NOMO-1 treated with DMSO at 0.1 percent for 48 hours (cell line): ENCODE measurements at regions not wholly inside any gene's neighbourhood (a gene's known extent, or its start where the extent isn't known, plus 50 kb on each side); places are given as distances from the start of the nearest gene placed in this dataset.
A peak's percentile ranks its signal among the peaks of the same experiment; 100 is the strongest.
"Not testable (repeated sequence)": the region's sequence is repeated elsewhere in the genome, so short reads cannot be mapped to it uniquely, and the experiment has no call there.

ENCODE experiments used
- DNase-seq: peaks from one replicate; lab custom pipeline; 2025; ENCODE audit not compliant: unreplicated experiment; lab: John Stamatoyannopoulos, UW

DNA sequence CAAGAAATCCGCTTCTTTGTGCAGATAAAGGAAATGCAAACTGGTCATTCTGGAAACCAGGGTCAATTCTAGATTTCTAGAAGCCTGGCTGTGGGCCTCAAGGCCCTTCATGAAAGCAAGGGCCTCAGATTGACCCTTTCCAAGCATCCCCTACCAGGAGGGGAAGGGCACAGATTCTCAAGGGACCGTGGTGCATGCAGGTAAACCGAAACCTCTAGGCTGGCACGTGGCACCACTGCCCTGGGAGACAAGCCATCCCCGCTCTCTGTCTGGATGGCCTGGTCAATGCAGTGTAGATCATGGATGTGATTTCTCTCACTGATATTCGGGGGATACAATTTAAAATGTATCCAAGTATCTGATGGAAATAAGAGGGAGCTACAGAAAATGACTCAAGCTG is 69.4 kb downstream of the TOMM20 start:
- DNase-seq, result no peak

DNA sequence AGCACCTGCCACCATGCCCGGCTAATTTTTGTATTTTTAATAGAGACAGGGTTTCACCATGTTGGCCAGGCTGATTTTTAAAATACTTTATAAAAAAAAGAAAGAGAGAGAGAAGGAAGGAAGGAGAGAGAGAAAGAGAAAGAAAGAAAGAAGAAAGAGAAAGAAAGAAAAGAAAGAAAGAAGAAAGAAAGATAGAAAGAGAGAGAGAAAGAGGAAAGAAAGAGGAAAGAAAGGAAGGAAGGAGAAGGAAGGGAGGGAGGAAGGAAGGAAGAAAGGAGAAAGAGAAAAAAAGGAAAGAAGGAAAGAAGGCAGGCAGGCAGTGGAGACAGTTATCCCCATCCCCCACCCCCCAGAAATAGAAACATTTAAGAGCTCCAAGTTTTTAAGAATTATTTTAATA is 69.9 kb downstream of the TOMM20 start:
- no peak for DNase-seq

GRCh38 chr1:235057385-235058306 is 71.0 kb downstream of the TOMM20 start:
- no peak for DNase-seq

GRCh38 chr1:235056937-235057336 is 71.7 kb downstream of the TOMM20 start:
- DNase-seq, result no peak

- no peak for DNase-seq
These were observed 73.7 kb downstream of the TOMM20 start for GRCh38 chr1:235054936-235055335.

DNA sequence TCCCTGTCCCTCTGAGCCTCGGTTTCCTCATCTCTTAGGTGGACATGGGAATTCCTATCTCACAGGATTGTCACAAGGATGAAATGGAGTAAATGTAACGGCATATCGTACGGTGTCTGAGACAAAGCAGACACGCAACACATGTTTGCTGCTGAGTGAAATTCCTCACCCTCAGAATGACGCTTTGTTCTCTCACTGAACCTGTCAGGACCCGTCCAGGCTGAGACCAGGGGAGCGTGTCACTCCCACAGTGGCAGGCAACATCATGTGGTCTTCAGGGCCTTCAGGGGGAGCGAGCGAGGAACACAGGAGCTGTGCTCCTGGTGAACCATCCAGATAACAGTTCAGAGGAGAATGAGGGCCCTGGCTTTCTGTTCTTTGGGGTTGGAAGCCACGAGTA is 74.2 kb downstream of the TOMM20 start:
- DNase-seq, result no peak

DNA sequence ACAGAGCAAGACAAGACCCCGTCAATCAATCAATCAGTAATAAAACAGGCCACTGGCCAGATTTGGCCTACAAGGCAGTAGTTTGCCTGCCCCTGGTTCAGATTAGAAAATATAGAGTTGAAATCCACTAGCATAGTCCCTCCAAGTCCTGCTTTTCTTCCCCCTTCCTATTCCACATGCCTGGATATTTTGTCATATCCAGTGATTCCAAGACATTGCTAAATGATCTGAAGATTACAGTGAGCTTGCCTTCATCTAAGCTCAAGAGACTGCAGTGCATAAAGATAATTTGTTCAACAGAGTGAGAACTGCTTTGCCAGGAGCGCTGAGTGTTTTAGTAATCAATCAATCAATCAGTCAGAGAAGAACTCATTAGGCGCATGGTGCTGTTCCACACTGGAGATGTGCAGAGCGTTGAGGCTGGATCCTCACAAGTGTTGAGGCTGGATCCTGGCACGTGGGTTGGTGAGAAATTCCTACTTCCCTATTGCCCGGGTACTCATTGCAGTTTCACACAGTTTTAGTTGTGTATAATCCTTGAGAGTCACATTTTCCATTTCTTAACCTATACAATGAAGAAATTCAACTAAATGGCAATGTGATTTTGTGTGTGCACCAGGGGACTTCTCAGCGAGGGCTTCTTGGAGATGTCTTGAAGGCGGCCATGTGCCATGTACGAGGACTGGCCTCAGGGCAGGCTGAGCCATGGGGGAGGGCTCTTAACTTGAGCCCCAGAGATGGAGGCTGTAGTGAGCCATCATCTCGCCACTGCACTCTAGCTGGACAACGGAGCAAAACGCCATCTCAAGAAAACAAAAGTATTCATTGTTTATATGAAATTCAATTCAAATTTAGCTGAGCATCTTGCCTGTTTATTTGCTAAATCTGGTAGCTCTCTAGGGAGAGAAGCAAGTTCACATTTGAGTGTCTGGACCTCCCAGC is 76.3 kb downstream of the TOMM20 start:
- peak; percentile 31 for DNase-seq

- no peak for DNase-seq
These were observed 77.1 kb downstream of the TOMM20 start for GRCh38 chr1:235051521-235051920.

- no peak for DNase-seq
These were observed 77.7 kb downstream of the TOMM20 start for GRCh38 chr1:235050911-235051360.

- not testable (repeated sequence) for DNase-seq
These were observed 78.8 kb downstream of the TOMM20 start for GRCh38 chr1:235049716-235050378.

DNA sequence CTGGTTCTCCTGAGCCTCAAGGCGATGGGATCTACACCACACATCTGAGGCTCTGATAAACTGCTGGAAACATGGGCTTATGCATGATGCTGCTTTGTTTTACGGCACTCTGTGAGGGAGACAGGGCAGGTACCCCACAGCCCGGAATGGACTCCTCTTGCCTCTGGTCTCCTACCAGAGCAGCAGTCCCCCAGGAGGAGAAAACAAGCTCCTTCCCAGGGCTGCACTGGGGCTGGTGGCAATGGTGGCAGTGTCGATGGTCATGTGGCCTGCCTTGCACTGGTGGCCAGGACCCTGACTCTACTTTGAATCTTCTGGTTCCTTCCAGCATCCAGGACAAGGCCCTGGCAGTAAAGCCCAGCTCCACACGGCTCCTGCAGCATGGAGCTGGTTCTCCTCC is 79.4 kb downstream of the TOMM20 start:
- no peak for DNase-seq

DNA sequence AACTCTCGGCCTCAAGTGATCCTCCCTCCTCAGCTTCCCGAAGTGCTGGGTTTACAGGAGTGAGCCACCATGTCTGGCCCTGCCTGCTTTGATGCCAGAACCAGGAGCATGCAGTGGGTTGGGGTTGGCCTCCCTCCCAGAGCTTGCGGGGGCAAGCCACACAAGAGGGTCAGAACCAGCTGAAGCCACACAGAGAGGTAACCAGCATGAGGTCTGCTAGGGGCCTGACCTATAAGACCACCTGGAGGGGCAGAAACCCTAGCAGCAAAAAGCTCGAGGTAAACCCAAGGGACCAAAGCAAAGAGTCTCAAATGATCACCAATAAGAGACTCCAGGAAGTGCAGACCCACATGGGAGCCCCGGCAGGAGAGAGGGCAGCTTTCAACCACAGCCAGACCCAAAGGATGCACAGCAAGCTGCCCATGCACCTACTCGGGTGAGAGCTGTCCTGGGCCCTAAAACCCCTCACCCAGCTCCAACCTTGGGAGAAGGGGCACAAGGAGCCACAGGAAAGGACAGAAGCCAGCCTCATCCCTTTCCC is 81.2 kb downstream of the TOMM20 start:
- DNase-seq, result no peak

DNA sequence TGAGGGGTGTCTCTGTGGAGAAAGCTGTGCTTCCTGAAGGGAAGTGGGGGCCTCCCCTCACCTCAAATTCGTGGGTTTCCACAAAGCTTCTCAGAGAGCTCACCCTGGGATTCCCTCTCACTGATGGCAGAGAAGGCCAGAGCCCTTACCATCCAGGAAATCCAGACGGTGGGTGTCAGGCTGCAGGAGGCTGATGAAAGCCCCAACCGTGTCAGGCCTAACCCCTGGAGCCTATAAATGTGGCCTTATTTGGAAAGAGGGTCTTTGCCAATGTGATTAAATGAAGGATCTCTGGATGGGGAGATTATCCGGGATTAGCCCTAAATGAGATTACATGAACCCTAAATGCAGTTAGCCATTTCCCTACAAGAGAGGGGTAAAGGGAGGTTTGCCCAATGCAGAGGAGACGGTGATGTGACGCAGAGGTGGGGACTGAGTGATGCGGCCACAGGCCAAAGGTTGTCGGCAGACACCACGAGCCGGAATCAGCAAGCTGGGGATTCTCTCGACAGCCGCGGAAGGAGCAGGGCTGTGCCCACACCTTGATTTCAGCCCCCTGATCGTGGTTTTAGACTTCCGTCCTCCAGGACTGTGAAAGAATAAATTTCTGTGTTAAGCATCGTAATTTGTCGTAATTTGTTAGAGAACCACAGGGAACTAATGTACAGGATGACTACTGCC is 82.6 kb downstream of the TOMM20 start:
- DNase-seq, result no peak

DNA sequence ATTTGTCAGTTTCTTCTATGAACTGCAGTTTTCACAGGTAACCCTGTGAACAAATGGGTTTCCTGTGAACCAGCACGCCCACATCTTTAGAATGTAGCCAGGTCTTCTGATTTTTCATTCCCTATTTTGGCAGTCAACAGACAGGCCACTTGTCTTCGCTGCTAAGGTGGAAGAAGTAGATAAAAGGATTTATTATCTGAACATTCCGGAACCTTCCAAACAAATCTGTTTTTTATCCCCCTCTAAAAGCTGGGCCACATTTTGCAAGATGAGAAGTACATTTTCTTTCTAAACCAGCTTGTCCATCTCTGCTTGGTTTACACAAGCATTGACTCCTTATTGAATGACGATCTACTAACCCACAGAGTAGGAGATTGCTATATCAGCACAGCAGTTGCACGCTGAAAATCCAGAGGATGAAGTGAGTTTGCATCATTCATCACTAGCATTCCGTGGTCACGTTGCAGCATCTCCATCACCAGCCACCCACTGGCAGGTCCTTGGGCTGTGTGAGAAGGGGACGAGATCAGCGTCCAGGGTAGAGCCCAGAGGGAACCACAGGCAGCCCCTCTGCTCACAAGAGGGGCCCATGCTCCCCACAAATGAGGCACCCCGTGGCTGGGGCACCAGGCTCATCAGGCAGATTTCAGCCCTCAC is 83.5 kb downstream of the TOMM20 start:
- no peak for DNase-seq

DNA sequence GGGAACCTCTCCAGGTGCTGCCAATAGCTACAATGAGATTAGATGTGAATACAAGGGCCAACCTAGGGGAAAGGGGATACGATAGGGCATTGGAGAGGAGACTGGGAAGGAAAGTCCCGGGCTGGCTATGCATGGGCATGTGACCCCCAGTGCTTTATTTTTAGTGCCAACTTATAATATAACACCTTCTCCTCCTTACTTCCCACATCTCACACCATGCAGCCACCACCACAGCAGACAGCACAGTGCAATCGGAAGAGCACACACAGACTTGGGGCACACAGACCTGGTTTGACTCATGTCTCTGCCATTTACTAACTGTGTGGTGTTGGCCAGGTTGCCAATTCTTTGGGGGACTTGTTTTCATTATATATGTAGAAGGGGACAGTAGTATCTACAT is 85.4 kb downstream of the TOMM20 start:
- DNase-seq, result no peak

DNA sequence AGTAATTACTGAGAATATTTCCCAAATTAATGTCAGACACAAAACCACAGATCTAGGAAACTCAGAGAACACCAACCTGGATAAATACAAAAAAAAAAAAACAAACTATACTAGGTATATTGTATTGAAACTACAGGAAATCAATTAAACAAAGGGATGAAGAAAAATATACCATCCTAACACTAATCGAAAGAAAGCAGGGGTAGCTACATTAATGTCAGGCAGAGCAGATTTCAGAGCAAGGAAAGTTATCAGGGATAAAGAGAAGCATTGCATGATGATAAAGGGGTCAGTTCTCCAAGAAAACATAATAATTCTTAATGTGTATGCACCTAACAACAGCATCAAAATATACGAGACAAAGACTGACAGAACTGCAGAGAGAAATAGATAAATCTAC is 89.9 kb downstream of the TOMM20 start:
- DNase-seq, result no peak

DNA sequence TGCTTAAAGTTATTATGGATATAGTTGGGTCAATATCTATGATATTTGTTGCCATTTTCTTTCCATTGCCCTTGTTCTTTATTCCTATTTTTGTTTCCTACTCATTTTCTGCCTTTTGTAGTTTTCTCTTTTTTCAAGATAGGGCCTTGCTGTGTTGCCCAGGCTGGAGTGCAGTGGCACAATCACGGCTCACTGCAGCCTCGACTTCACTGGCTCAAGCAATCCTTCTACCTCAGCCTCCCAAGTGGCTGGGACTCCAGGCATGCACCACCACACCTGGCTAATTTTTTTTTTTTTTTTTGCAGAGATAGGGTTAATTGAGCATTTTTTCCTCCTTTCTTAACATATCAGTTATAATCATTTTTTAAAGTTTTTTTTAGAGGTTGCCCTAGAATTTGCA is 92.7 kb downstream of the TOMM20 start:
- DNase-seq, result no peak

GRCh38 chr1:235030919-235031596 is 97.6 kb downstream of the TOMM20 start:
- no peak for DNase-seq

GRCh38 chr1:235027862-235028250 is 100.8 kb downstream of the TOMM20 start:
- no peak for DNase-seq
